Activated CD8-positive, alpha-beta T cell treated with anti-CD3 and anti-CD28 coated beads for 36 hours (primary cell): ENCODE measurements at regions not wholly inside any gene's neighbourhood (a gene's known extent, or its start where the extent isn't known, plus 50 kb on each side); places are given as distances from the start of the nearest gene placed in this dataset.
"Not testable (repeated sequence)": the region's sequence is repeated elsewhere in the genome, so short reads cannot be mapped to it uniquely, and the experiment has no call there.

Experiments
- ATAC-seq: fragments of 200-7000 bp; cut with Tn5 transposase; one replicate; pipeline ENCODE4 v1.10.0; 2021; ENCODE audit warnings: mild to moderate bottlenecking, moderate library complexity
- CTCF ChIA-PET: fragments of 350-600 bp; sonication (Branson Sonifier 250); formaldehyde crosslinking; loops from one replicate; lab custom pipeline; 2021; ENCODE audit warnings: antibody characterized with exemption; lab: Charles Lee
- POLR2A ChIA-PET: fragments of 350-600 bp; sonication (Branson Sonifier 250); formaldehyde crosslinking; loops from one replicate; lab custom pipeline; 2021; ENCODE audit warnings: antibody characterized with exemption; lab: Charles Lee
- DNase-seq: peaks from one replicate; pipeline ENCODE4 v3.0.0-alpha.2; 2020
- H3K27ac Mint-ChIP-seq: one replicate; pipeline ENCODE4 v1.8.0; 2021; ENCODE audit warnings: mild to moderate bottlenecking, mixed read lengths
- H3K27me3 Mint-ChIP-seq: one replicate; pipeline ENCODE4 v1.8.0; 2021; ENCODE audit warnings: mixed read lengths
- H3K36me3 Mint-ChIP-seq: one replicate; pipeline ENCODE4 v1.8.0; 2021; ENCODE audit warnings: low read depth, mixed read lengths
- H3K4me1 Mint-ChIP-seq: one replicate; pipeline ENCODE4 v1.8.0; 2021; ENCODE audit warnings: low read depth, mixed read lengths
- H3K4me3 Mint-ChIP-seq: one replicate; pipeline ENCODE4 v1.8.0; 2021; ENCODE audit warnings: mild to moderate bottlenecking, moderate library complexity, mixed read lengths
- H3K9me3 Mint-ChIP-seq: one replicate; pipeline ENCODE4 v1.8.0; 2021; ENCODE audit warnings: mixed read lengths
- CTCF ChIP-seq: fragments of 200-600 bp; IDR thresholded peaks from one replicate; pipeline ENCODE4 v1.8.0; 2022; ENCODE audit warnings: antibody characterized with exemption, mild to moderate bottlenecking
- intact Hi-C: fragments of 100-400 bp; cut with micrococcal nuclease; formaldehyde crosslinking; loops from one replicate; pipeline ENCODE4 v1.10.0; 2022

GRCh38 chr4:9599266-9599665 lies 155.1 kb downstream of the DEFB131A start:
- intact Hi-C loops, result no loop called here
- CTCF ChIA-PET, result no interaction called here
- POLR2A ChIA-PET, result no interaction called here
- no peak for TF ChIP-seq CTCF
- DNase-seq (no peak), ATAC-seq (no peak)
- Mint-ChIP-seq H3K27me3 (no peaks in the 10 kb centered on the region), H3K4me3 (no peak overlapping the region), H3K27ac (no peak overlapping the region), H3K36me3 (peaks cover 24% of the 10 kb centered on the region), H3K4me1 (peaks cover 31% of the 10 kb centered on the region), H3K9me3 (peaks cover 12% of the 10 kb centered on the region)

GRCh38 chr4:9600246-9600645 lies 156.0 kb downstream of the DEFB131A start:
- no peak overlapping the region for H3K27ac Mint-ChIP-seq
- no peaks in the 10 kb centered on the region for H3K27me3 Mint-ChIP-seq
- H3K36me3 Mint-ChIP-seq, result peaks cover 17% of the 10 kb centered on the region

GRCh38 chr4:9602389-9602914 lies 158.2 kb downstream of the DEFB131A start:
- intact Hi-C loops, result no loop called here
- peaks cover 5% of the 10 kb centered on the region for H3K36me3 Mint-ChIP-seq
- H3K4me3 Mint-ChIP-seq, result no peak overlapping the region
- TF ChIP-seq CTCF, result no peak
- H3K27me3 Mint-ChIP-seq, result no peaks in the 10 kb centered on the region
- peaks cover 51% of the 10 kb centered on the region for H3K4me1 Mint-ChIP-seq
- ChIA-PET CTCF (interaction anchor here (1.1 kb wide), 1 partner anchor 70 kb away, joined by 4 read pairs; no protein-coding TSS in a partner anchor), POLR2A (interaction anchor here (0.6 kb wide), 1 partner anchor 406 kb away, joined by 3 read pairs; no protein-coding TSS in a partner anchor)
- peaks cover 5% of the 10 kb centered on the region for H3K9me3 Mint-ChIP-seq
- DNase-seq (no peak), ATAC-seq (no peak)
- no peak overlapping the region for H3K27ac Mint-ChIP-seq

More at GRCh38 chr4:9600246-9600645, 156.0 kb downstream of the DEFB131A start:
- Mint-ChIP-seq H3K4me3 (no peak overlapping the region), H3K9me3 (peaks cover 10% of the 10 kb centered on the region), H3K4me1 (peaks cover 41% of the 10 kb centered on the region)
- no peak for TF ChIP-seq CTCF
- ChIA-PET CTCF (no interaction called here), POLR2A (no interaction called here)
- no peak for ATAC-seq
- DNase-seq, result no peak
- intact Hi-C loops, result no loop called here

- peak; percentile 64 for DNase-seq
- intact Hi-C loops, H3K27me3 Mint-ChIP-seq, H3K9me3 Mint-ChIP-seq, H3K36me3 Mint-ChIP-seq, ATAC-seq, POLR2A ChIA-PET: not testable (repeated sequence)
- Mint-ChIP-seq H3K4me3 (peak overlapping the region; percentile 90), H3K27ac (peak overlapping the region; percentile 100), H3K4me1 (peaks cover 59% of the 10 kb centered on the region)
- CTCF ChIA-PET, result interaction anchor here (1.0 to 1.9 kb wide), 2 partner anchors 14 to 72 kb away, joined by 3 to 10 read pairs; no protein-coding TSS in a partner anchor
Observed at GRCh38 chr4:9604031-9604892, 160.0 kb downstream of the DEFB131A start.

- H3K9me3 Mint-ChIP-seq, CTCF ChIA-PET, H3K36me3 Mint-ChIP-seq, H3K27me3 Mint-ChIP-seq, ATAC-seq, POLR2A ChIA-PET, intact Hi-C loops: not testable (repeated sequence)
- Mint-ChIP-seq H3K27ac (peak overlapping the region; percentile 100), H3K4me3 (peak overlapping the region; percentile 90), H3K4me1 (peaks cover 59% of the 10 kb centered on the region)
- DNase-seq, result peak; percentile 35
Observed at GRCh38 chr4:9604893-9605190, 160.6 kb downstream of the DEFB131A start.

- DNase-seq, result peak; percentile 24
Observed at GRCh38 chr4:9608300-9608699, 164.1 kb downstream of the DEFB131A start.

GRCh38 chr4:9610321-9610720 lies 166.1 kb downstream of the DEFB131A start:
- ATAC-seq, H3K9me3 Mint-ChIP-seq, H3K4me3 Mint-ChIP-seq, H3K36me3 Mint-ChIP-seq, CTCF ChIA-PET, intact Hi-C loops, POLR2A ChIA-PET, H3K27me3 Mint-ChIP-seq, DNase-seq, H3K27ac Mint-ChIP-seq: not testable (repeated sequence)
- peaks cover 26% of the 10 kb centered on the region for H3K4me1 Mint-ChIP-seq

More at GRCh38 chr4:9608300-9608699, 164.1 kb downstream of the DEFB131A start:
- Mint-ChIP-seq H3K4me3 (no peak overlapping the region), H3K9me3 (no peaks in the 10 kb centered on the region), H3K27me3 (no peaks in the 10 kb centered on the region), H3K4me1 (peaks cover 45% of the 10 kb centered on the region), H3K27ac (no peak overlapping the region), H3K36me3 (no peaks in the 10 kb centered on the region)
- POLR2A ChIA-PET, result no interaction called here
- intact Hi-C loops, result no loop called here
- no peak for TF ChIP-seq CTCF
- no peak for ATAC-seq
- CTCF ChIA-PET, result no interaction called here
